ENCODE measurements at regions not wholly inside any gene's neighbourhood (a gene's known extent, or its start where the extent isn't known, plus 50 kb on each side); places are given as distances from the start of the nearest gene placed in this dataset.
A peak's percentile ranks its signal among the peaks of the same experiment; 100 is the strongest.

- H3K9me3 ChIP-seq (ENCODE audit: control insufficient read depth in 4 of 4, insufficient read depth in 3 of 4, low read length in 3 of 4): no peaks in the 10 kb centered on the region
- ATAC-seq (ENCODE audit: insufficient read depth, low FRiP score) (no peak), DNase-seq (peak in 1 of 3 donors; percentile 6)
- peaks cover 0 to 3% (median 0%) of the 10 kb centered on the region in 3 donors for H3K27me3 ChIP-seq (ENCODE audit: control insufficient read depth in 3 of 3, insufficient read depth in 3 of 3, low read length in 2 of 3)
- no peaks in the 10 kb centered on the region for H3K36me3 ChIP-seq (ENCODE audit: control insufficient read depth in 4 of 4, insufficient read depth in 4 of 4, low read length in 4 of 4)
- H3K27ac ChIP-seq (ENCODE audit: low read depth in 1 of 2, low read length in 1 of 2): no peak overlapping the region
- no peak overlapping the region for H3K4me3 ChIP-seq
- WGBS, 2 donors: 52 to 60% methylated on average over 4 of the region's 4 CpGs
- TF ChIP-seq CTCF (IDR thresholded peaks at IDR 0.05; ENCODE audit: control extremely low read depth, extremely low read depth): no peak
- peaks cover 0 to 14% (median 3%) of the 10 kb centered on the region in 5 donors for H3K4me1 ChIP-seq (ENCODE audit: control insufficient read depth in 5 of 5, insufficient read depth in 5 of 5, low read length in 5 of 5)
- no peak overlapping the region for H3K9ac ChIP-seq (ENCODE audit: insufficient read depth in 1 of 2, low read length in 2 of 2)
Observed at GRCh38 chr2:60677356-60677755, 78.7 kb upstream of the PAPOLG start.

GRCh38 chr2:60678551-60678950 lies 77.5 kb upstream of the PAPOLG start:
- Histone ChIP-seq H3K9ac (ENCODE audit: insufficient read depth in 1 of 2, low read length in 2 of 2) (no peak overlapping the region), H3K9me3 (ENCODE audit: control insufficient read depth in 4 of 4, insufficient read depth in 3 of 4, low read length in 3 of 4) (no peaks in the 10 kb centered on the region), H3K4me1 (ENCODE audit: control insufficient read depth in 5 of 5, insufficient read depth in 5 of 5, low read length in 5 of 5) (peaks cover 0 to 14% (median 3%) of the 10 kb centered on the region in 5 donors), H3K27me3 (ENCODE audit: control insufficient read depth in 3 of 3, insufficient read depth in 3 of 3, low read length in 2 of 3) (peaks cover 0 to 3% (median 0%) of the 10 kb centered on the region in 3 donors), H3K27ac (ENCODE audit: low read depth in 1 of 2, low read length in 1 of 2) (no peak overlapping the region), H3K4me3 (no peak overlapping the region), H3K36me3 (ENCODE audit: control insufficient read depth in 4 of 4, insufficient read depth in 4 of 4, low read length in 4 of 4) (no peaks in the 10 kb centered on the region)
- 86 to 95% methylated on average over 7 of the region's 7 CpGs for WGBS, 2 donors
- no peak for TF ChIP-seq CTCF (IDR thresholded peaks at IDR 0.05; ENCODE audit: control extremely low read depth, extremely low read depth)
- DNase-seq (no peak), ATAC-seq (ENCODE audit: insufficient read depth, low FRiP score) (no peak)

- Histone ChIP-seq H3K9ac (ENCODE audit: insufficient read depth in 1 of 2, low read length in 2 of 2) (no peak overlapping the region), H3K9me3 (ENCODE audit: control insufficient read depth in 4 of 4, insufficient read depth in 3 of 4, low read length in 3 of 4) (no peaks in the 10 kb centered on the region), H3K4me3 (no peak overlapping the region), H3K27me3 (ENCODE audit: control insufficient read depth in 3 of 3, insufficient read depth in 3 of 3, low read length in 2 of 3) (peaks cover 0 to 3% (median 0%) of the 10 kb centered on the region in 3 donors), H3K4me1 (ENCODE audit: control insufficient read depth in 5 of 5, insufficient read depth in 5 of 5, low read length in 5 of 5) (peaks cover 0 to 14% (median 3%) of the 10 kb centered on the region in 5 donors), H3K36me3 (ENCODE audit: control insufficient read depth in 4 of 4, insufficient read depth in 4 of 4, low read length in 4 of 4) (no peaks in the 10 kb centered on the region), H3K27ac (ENCODE audit: low read depth in 1 of 2, low read length in 1 of 2) (no peak overlapping the region)
- TF ChIP-seq CTCF (IDR thresholded peaks at IDR 0.05; ENCODE audit: control extremely low read depth, extremely low read depth): no peak
- ATAC-seq (ENCODE audit: insufficient read depth, low FRiP score): no peak
- DNase-seq: peak; percentile 56 to 85 (median 71)
- 78 to 83% methylated on average over 9 of the region's 9 CpGs for WGBS, 2 donors
Observed at GRCh38 chr2:60679036-60679780, 76.9 kb upstream of the PAPOLG start.
